ENCODE measurements at regions not wholly inside any gene's neighbourhood (a gene's known extent, or its start where the extent isn't known, plus 50 kb on each side); places are given as distances from the start of the nearest gene placed in this dataset.

DNA sequence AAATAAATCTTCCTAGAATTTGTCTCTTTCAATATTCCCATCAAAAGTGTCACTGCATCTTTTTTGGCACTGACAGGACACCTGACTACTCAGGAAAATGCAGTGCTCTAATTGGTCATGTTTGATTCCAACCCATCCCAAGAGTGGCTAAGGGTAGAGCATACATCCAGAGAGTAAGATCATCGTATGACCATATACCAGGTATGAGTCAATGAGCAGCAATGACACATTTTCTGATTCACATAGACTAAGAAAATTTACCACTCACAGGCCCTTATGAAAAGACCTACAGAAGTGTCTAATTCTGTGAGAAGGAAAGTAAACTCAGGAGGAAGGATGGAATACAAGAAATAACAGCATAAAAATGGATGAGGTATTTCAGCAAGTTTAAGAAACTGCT, 434.2 kb downstream of the ZIC1 start:
- Histone ChIP-seq H3K4me3 (no peak overlapping the region), H3K36me3 (no peaks in the 10 kb centered on the region), H3K27me3 (no peaks in the 10 kb centered on the region), H3K9me3 (no peaks in the 10 kb centered on the region), H3K27ac (no peak overlapping the region), H3K4me1 (no peaks in the 10 kb centered on the region)
- TF ChIP-seq POLR2A (IDR thresholded peaks at IDR 0.05) (no peak), POLR2AphosphoS5 (IDR thresholded peaks at IDR 0.05) (no peak)
- TF ChIP-seq, protein P1, sequence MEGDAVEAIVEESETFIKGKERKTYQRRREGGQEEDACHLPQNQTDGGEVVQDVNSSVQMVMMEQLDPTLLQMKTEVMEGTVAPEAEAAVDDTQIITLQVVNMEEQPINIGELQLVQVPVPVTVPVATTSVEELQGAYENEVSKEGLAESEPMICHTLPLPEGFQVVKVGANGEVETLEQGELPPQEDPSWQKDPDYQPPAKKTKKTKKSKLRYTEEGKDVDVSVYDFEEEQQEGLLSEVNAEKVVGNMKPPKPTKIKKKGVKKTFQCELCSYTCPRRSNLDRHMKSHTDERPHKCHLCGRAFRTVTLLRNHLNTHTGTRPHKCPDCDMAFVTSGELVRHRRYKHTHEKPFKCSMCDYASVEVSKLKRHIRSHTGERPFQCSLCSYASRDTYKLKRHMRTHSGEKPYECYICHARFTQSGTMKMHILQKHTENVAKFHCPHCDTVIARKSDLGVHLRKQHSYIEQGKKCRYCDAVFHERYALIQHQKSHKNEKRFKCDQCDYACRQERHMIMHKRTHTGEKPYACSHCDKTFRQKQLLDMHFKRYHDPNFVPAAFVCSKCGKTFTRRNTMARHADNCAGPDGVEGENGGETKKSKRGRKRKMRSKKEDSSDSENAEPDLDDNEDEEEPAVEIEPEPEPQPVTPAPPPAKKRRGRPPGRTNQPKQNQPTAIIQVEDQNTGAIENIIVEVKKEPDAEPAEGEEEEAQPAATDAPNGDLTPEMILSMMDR (IDR thresholded peaks at IDR 0.05) = no peak
- no peak for DNase-seq (ENCODE audit: low spot score in 2 of 2)
- intact Hi-C loops (cut with DNase I; ENCODE audit: low total_unique reads) = no loop called here

DNA sequence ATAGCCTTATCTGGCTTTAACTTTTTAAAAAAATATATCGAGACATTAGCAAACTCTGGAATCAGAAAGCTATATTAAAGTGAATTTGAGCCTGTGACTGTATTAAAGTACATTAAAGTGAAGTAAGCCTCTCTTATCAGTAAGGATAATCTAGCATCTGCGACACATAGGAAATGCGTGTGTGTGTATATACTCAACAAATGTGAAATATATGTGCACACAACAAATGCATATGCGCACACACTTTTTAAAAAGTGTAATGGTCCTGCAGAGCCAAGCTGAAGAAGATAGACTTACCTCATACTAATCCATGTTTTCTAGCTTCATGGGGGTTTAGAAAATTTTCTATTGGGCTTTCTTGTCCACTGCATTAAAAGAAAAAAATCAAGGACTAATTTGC, 437.1 kb downstream of the ZIC1 start:
- Histone ChIP-seq H3K27me3 (no peaks in the 10 kb centered on the region), H3K36me3 (no peaks in the 10 kb centered on the region), H3K9me3 (no peaks in the 10 kb centered on the region), H3K4me1 (no peaks in the 10 kb centered on the region), H3K4me3 (no peak overlapping the region), H3K27ac (no peak overlapping the region)
- intact Hi-C loops (cut with DNase I; ENCODE audit: low total_unique reads) = no loop called here
- TF ChIP-seq, protein P1 (IDR thresholded peaks at IDR 0.05) = no peak
- TF ChIP-seq POLR2AphosphoS5 (IDR thresholded peaks at IDR 0.05) = no peak
- no peak for TF ChIP-seq POLR2A (IDR thresholded peaks at IDR 0.05)
- no peak for DNase-seq (ENCODE audit: low spot score in 2 of 2)

DNA sequence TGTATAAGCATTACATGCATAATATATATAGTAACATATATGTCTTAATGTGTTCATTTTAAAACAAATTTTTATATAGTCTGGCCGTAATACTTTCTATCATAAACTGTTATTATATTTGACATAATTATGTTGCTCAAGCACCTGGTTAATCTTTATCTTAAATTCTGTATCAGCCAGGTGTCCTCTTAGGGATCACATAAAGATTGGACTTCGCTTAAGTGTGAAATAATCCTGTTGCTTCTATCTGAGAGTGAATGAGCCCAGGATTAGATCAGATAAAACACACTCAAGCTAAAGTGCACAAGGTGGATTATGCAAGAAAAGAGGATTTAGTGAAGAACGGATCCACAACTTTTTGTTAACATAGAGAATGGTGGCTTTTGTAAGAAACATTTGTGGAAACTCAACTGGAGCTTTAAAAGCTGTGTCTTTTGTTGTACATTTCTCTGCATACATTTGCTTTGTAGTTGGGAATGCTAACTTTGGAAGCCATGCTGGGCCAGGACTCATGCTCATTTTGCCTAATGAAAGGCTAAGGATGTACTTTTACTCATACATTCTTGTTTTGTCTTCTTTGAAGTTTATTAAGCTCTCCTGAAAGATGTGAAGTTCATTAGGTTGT, 437.8 kb downstream of the ZIC1 start:
- Histone ChIP-seq H3K4me3 (no peak overlapping the region), H3K36me3 (no peaks in the 10 kb centered on the region), H3K9me3 (no peaks in the 10 kb centered on the region), H3K27ac (no peak overlapping the region), H3K4me1 (no peaks in the 10 kb centered on the region), H3K27me3 (no peaks in the 10 kb centered on the region)
- no peak for TF ChIP-seq POLR2AphosphoS5 (IDR thresholded peaks at IDR 0.05)
- no peak for TF ChIP-seq POLR2A (IDR thresholded peaks at IDR 0.05)
- TF ChIP-seq, protein P1 (IDR thresholded peaks at IDR 0.05) = no peak
- no peak for DNase-seq (ENCODE audit: low spot score in 2 of 2)
- intact Hi-C loops (cut with DNase I; ENCODE audit: low total_unique reads) = no loop called here

DNA sequence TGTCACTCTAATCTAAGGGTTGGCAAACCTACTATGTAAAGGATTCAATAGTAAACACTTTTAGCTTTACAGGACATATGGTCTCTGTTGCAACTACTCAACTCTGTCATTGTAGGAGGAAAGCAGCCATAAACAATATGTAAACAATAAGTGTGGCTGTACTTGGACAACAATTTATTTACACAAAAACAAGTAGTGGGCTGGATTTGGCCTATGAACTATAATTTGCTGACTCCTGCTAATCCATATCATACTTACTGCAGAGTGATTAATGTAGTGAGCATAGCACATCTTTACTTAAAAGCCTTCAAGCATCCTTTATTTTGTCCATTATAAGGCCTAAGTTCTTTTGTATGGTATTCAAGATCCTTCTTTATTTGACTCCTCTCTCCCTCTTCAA, 441.9 kb downstream of the ZIC1 start:
- no peaks in the 10 kb centered on the region for H3K4me1 ChIP-seq

DNA sequence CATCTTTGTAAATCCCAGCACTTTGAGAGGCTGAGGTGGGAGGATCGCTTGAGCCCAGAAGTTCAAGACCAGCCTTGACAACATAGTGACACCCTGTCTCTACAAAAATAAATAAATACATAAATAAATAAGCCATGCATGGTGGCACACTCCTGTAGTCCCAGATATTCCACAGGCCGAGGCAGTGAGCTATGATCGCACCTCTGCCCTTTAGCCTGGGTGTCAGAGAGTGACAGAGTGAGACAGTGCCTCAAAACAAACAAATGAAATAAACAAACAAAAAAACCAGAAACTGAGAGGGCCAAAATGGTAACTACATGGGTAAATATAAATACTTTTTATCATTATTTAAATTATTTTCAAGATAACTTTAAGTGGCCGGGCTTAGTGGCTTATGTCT, 445.4 kb downstream of the ZIC1 start:
- Histone ChIP-seq H3K36me3 (no peaks in the 10 kb centered on the region), H3K27ac (no peak overlapping the region), H3K4me1 (no peaks in the 10 kb centered on the region), H3K27me3 (no peaks in the 10 kb centered on the region), H3K9me3 (peaks cover 0 to 3% of the 10 kb centered on the region in 2 donors), H3K4me3 (no peak overlapping the region)
- no peak for DNase-seq (ENCODE audit: low spot score in 2 of 2)
- intact Hi-C loops (cut with DNase I; ENCODE audit: low total_unique reads) = no loop called here
- no peak for TF ChIP-seq POLR2A (IDR thresholded peaks at IDR 0.05)

More for the DNA sequence above, 441.9 kb downstream of the ZIC1 start:
- Histone ChIP-seq H3K27ac (no peak overlapping the region), H3K36me3 (no peaks in the 10 kb centered on the region), H3K4me3 (no peak overlapping the region), H3K9me3 (no peaks in the 10 kb centered on the region), H3K27me3 (no peaks in the 10 kb centered on the region)
- intact Hi-C loops (cut with DNase I; ENCODE audit: low total_unique reads) = no loop called here
- TF ChIP-seq POLR2A (IDR thresholded peaks at IDR 0.05) (no peak), POLR2AphosphoS5 (IDR thresholded peaks at IDR 0.05) (no peak)
- TF ChIP-seq, protein P1 (IDR thresholded peaks at IDR 0.05) = no peak
- no peak for DNase-seq (ENCODE audit: low spot score in 2 of 2)

All from breast epithelium (tissue), 4 donors.